GM13977 (cell line): ENCODE measurements at regions not wholly inside any gene's neighbourhood (a gene's known extent, or its start where the extent isn't known, plus 50 kb on each side); places are given as distances from the start of the nearest gene placed in this dataset.

Experiments used
- DNase-seq: peaks from one replicate; pipeline ENCODE4 v3.0.0; 2012; ENCODE audit warnings: low spot score
- in situ Hi-C: fragments of 300-500 bp; cut with MboI; formaldehyde crosslinking; loops from one replicate; pipeline ENCODE4 v1.12.0; 2022; ENCODE audit warnings: low sequenced_read_pairs, low pct_unique_long_range_greater_than_20kb, mixed read lengths, inconsistent platforms; ENCODE audit not compliant: unreplicated experiment
- TF ChIP-seq, protein P1 (sequence below): IDR thresholded peaks from 2 replicates; pipeline ENCODE4 v1.5.1; 2012; ENCODE audit warnings: mild to moderate bottlenecking, control low read depth; ENCODE audit not compliant: insufficient read depth; ENCODE audit errors: extremely low read depth, missing control alignments

DNA sequence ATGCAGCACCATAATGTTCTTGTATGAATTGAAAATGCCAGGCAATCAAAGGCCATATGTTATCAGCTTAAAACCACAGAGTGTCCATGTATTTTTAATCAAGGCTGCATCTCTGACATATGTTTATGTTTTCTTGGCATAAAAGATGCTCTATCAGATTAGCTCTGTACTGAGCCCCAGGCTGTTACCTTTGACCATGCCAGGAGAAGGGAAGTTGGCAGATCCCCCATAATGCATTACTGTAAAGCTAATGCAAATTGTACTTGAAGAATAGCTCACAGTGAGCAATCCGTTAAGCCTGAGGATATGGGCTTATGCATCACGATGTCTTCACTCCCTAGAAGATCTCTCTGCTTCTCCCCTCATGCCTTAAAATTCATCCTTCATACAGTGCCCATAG lies 414.4 kb downstream of the BRINP1 start:
- TF ChIP-seq, protein P1, sequence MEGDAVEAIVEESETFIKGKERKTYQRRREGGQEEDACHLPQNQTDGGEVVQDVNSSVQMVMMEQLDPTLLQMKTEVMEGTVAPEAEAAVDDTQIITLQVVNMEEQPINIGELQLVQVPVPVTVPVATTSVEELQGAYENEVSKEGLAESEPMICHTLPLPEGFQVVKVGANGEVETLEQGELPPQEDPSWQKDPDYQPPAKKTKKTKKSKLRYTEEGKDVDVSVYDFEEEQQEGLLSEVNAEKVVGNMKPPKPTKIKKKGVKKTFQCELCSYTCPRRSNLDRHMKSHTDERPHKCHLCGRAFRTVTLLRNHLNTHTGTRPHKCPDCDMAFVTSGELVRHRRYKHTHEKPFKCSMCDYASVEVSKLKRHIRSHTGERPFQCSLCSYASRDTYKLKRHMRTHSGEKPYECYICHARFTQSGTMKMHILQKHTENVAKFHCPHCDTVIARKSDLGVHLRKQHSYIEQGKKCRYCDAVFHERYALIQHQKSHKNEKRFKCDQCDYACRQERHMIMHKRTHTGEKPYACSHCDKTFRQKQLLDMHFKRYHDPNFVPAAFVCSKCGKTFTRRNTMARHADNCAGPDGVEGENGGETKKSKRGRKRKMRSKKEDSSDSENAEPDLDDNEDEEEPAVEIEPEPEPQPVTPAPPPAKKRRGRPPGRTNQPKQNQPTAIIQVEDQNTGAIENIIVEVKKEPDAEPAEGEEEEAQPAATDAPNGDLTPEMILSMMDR, result no peak
- in situ Hi-C loops, result no loop called here
- DNase-seq, result no peak

DNA sequence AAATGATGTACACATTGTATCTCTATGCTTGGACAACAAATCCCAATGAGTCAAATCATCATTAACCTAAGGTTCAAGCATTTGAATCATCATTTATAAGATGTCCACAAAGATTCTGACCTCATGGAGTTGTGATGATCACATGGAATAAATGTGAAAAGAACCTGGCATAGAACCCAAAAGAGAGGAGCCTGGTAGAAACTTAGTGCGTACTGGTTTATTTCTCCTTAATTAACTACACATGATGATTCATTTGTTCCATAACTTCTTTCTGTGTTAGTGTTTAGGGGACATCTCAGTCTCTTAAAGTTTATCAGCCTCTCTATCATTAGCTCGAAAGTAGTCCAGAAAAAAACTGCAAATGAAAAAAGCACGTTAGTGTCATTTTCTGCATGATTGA lies 411.6 kb downstream of the BRINP1 start:
- no peak for DNase-seq
- TF ChIP-seq, protein P1, result no peak
- in situ Hi-C loops, result no loop called here

DNA sequence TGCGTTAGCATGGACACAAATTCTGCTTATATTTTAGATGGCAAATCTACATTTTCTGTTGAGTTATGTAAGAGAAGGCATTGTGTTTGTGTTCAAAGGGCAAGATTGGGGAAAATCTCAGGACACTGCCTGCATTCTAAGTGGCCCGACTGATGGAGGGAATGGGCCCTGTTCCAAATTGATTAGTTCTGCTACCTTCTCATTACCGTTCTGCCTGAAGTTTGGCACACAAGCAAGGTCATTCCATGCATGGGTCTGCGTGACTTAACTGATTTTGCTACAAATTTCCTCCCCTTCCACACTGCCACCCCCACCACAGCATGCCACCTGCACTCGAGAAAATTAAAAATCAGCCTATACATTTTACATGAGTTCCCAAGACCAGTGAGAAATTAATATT lies 409.9 kb downstream of the BRINP1 start:
- TF ChIP-seq, protein P1, result no peak
- in situ Hi-C loops, result no loop called here

DNA sequence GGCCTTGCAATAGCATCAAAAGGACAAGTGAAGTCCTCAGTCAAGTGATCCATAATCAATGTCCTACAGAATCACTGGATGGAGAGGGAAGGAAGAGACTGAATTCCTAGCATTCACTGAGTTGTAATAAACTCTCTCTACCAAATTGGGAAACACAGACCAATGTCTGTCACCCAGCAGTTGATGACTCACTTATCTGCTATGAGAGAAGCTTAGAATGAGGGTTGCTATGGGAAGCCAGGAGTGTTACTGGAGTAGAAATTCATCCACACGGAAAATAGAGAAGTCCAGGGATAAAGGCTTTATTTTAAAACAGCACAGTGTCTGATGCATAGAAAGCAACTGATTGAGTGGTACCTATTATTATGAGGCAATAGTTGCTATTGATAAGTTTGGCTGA lies 407.4 kb downstream of the BRINP1 start:
- in situ Hi-C loops, result no loop called here
- TF ChIP-seq, protein P1, result no peak
- DNase-seq, result no peak

More for the DNA sequence above, 409.9 kb downstream of the BRINP1 start:
- DNase-seq, result no peak

DNA sequence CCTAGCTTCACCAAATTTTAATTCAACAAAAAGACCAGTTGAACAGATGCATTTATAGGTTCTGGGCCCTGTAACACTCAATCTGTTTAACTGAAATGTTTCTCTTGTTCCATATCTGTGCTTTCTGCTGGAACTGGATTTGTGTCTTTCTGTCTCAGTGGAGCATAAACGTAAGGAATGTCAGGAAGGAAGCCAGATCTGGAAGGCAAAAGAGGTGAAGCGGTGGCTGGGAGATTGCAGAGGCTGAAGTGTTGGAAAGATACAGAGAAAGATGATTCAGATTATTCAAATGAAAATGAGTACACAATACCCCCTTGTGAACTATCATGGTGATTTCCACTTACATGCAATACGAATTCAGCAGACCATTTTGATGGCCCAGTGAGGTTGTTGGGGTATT lies 406.8 kb downstream of the BRINP1 start:
- DNase-seq, result no peak
- in situ Hi-C loops, result no loop called here
- TF ChIP-seq, protein P1, result no peak

DNA sequence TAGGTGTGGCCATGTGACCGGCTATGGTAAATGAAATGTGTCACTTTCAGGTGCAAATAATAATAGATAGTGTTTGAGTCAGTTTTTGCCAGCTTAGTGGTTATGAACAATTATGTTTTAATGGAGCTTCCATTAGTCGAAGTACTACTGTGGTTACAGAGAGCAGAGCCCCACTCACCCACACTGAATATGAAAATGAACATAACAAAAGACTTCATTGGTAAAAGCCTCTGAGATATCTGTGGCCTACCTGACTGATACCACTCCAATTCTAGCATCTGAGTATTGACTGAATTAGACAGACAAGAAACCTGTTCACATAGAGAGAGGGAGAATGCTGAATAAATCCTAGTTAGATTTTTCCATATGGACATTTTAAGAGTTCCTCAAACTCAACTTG lies 405.6 kb downstream of the BRINP1 start:
- no peak for DNase-seq
- in situ Hi-C loops, result no loop called here
- TF ChIP-seq, protein P1, result no peak

DNA sequence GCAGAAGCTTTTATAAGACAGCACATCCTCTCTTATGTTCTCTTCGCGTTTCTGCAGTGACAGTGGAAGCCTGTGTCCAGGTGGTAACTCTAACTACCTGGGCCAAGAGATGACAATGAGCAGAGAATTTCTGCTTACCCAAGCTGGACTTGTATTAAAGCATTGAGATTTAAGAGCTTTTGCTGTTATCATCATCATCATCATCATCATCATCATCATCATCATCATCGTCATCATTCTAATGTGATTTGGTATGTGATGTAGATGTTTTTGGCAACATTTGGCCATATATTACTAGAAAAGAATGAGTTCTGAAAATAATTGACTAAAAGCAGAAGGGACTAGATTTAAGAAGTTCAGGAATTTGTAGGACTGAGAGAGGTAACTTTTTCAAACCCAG lies 401.3 kb downstream of the BRINP1 start:
- no peak for DNase-seq
- TF ChIP-seq, protein P1, result no peak
- in situ Hi-C loops, result no loop called here
